HepG2 (cell line): ENCODE measurements at regions not wholly inside any gene's neighbourhood (a gene's known extent, or its start where the extent isn't known, plus 50 kb on each side); places are given as distances from the start of the nearest gene placed in this dataset.

Source experiments
- CBX2 ChIP-seq, 2 experiments: fragments of 200-600 bp in 1 of 2; sonication (generic); formaldehyde crosslinking in 1 of 2; IDR thresholded peaks; 2 replicates each; pipeline versions ENCODE4 v1.7.0 to v1.8.1; 2018 to 2022; ENCODE audit warnings: low read depth in 2 of 2, low read length in 1 of 2, mild to moderate bottlenecking in 1 of 2, missing genetic modification reagents in 1 of 2
- CTCF ChIP-seq: sonication (generic); formaldehyde crosslinking; IDR thresholded peaks from 2 replicates; pipeline ENCODE4 v1.5.0; 2020; ENCODE audit warnings: mild to moderate bottlenecking, missing genetic modification reagents, moderate library complexity
- GMEB2 ChIP-seq: IDR thresholded peaks from 2 replicates; pipeline ENCODE4 v1.6.1; 2016; ENCODE audit warnings: missing biosample characterization, missing genetic modification reagents, low read depth
- MAZ ChIP-seq, 2 experiments: sonication (generic) in 1 of 2; formaldehyde crosslinking in 1 of 2; IDR thresholded peaks; 2 replicates each; pipeline versions ENCODE4 v1.5.0 to v1.6.1; 2012 to 2020; ENCODE audit warnings: low read depth in 2 of 2, mild to moderate bottlenecking in 2 of 2, borderline replicate concordance in 1 of 2, improper control_type of control experiment in 1 of 2, low read length in 1 of 2, missing genetic modification reagents in 1 of 2, moderate library complexity in 1 of 2
- NR2C2 ChIP-seq: sonication (generic); formaldehyde crosslinking; IDR thresholded peaks from 2 replicates; pipeline ENCODE4 v1.4.0; 2020; ENCODE audit warnings: missing genetic modification reagents, mild to moderate bottlenecking, moderate library complexity, borderline replicate concordance
- RCOR2 ChIP-seq: IDR thresholded peaks from 2 replicates; pipeline ENCODE4 v1.6.1; 2016; ENCODE audit warnings: missing biosample characterization, missing genetic modification reagents
- SOX6 ChIP-seq, 2 experiments: fragments of 450-650 bp in 1 of 2; sonication (generic) in 1 of 2; formaldehyde crosslinking in 1 of 2; IDR thresholded peaks; 2 replicates each; pipeline versions ENCODE4 v1.4.0 to v1.6.1; 2017 to 2020; ENCODE audit warnings: antibody characterized with exemption in 1 of 2, mild to moderate bottlenecking in 1 of 2, missing genetic modification reagents in 1 of 2
- TBP ChIP-seq: sonication (generic); formaldehyde crosslinking; IDR thresholded peaks from 2 replicates; pipeline ENCODE4 v1.5.0; 2020; ENCODE audit warnings: missing genetic modification reagents
- THAP11 ChIP-seq: IDR thresholded peaks from 2 replicates; pipeline ENCODE4 v1.6.1; 2016; ENCODE audit warnings: missing biosample characterization, missing genetic modification reagents
- ZBTB10 ChIP-seq: sonication (generic); formaldehyde crosslinking; IDR thresholded peaks from 2 replicates; pipeline ENCODE4 v1.4.0; 2020; ENCODE audit warnings: missing genetic modification reagents, borderline replicate concordance
- ZNF263 ChIP-seq: sonication (generic); formaldehyde crosslinking; IDR thresholded peaks from 2 replicates; pipeline ENCODE4 v1.4.0; 2020; ENCODE audit warnings: missing genetic modification reagents
- ZNF280B ChIP-seq: sonication (generic); formaldehyde crosslinking; IDR thresholded peaks from 2 replicates; pipeline ENCODE4 v1.5.0; 2020; ENCODE audit warnings: missing genetic modification reagents, mild to moderate bottlenecking, borderline replicate concordance
- ZNF280D ChIP-seq: sonication (generic); formaldehyde crosslinking; IDR thresholded peaks from 2 replicates; pipeline ENCODE4 v1.5.1; 2020; ENCODE audit warnings: mild to moderate bottlenecking, missing genetic modification reagents
- ZNF607 ChIP-seq: sonication (generic); formaldehyde crosslinking; IDR thresholded peaks from 2 replicates; pipeline ENCODE4 v1.5.1; 2020; ENCODE audit warnings: missing genetic modification reagents, mild to moderate bottlenecking, borderline replicate concordance
- ZNF724P ChIP-seq: sonication (generic); formaldehyde crosslinking; IDR thresholded peaks from 2 replicates; pipeline ENCODE4 v1.8.0; 2022; ENCODE audit warnings: missing genetic modification reagents, borderline replicate concordance

GRCh38 chr16:21501869-21502667, 97.3 kb upstream of the METTL9 start (continued):
- TF ChIP-seq CBX2 (IDR thresholded peaks at IDR 0.05; ENCODE audit: low read depth, low read length) (no peak), CBX2 (CRISPR knock-in tag; IDR thresholded peaks at IDR 0.05; ENCODE audit: low read depth) (no peak), RCOR2 (CRISPR knock-in tag) (no peak), ZBTB10 (peak; percentile 82; the same call in 1 of the 2 replicates), ZNF263 (CRISPR knock-in tag) (peak; percentile 88), TBP (CRISPR knock-in tag) (peak; percentile 98), ZNF280B (CRISPR knock-in tag) (peak; percentile 81; the same call in 1 of the 2 replicates), ZNF724P (CRISPR knock-in tag) (no peak; the same call in 1 of the 2 replicates), ZNF607 (CRISPR knock-in tag) (peak; percentile 78), MAZ (IDR thresholded peaks at IDR 0.05; ENCODE audit: borderline replicate concordance, low read depth, low read length) (peak; percentile 77; the same call in 1 of the 2 replicates), MAZ (CRISPR knock-in tag; IDR thresholded peaks at IDR 0.05; ENCODE audit: low read depth) (peak; percentile 99), THAP11 (CRISPR knock-in tag) (peak; percentile 87), ZNF280D (CRISPR knock-in tag) (0 out of 2 replicates have a peak, but pooled peaks have one; percentile 45), GMEB2 (CRISPR knock-in tag) (peak; percentile 77), CTCF (CRISPR knock-in tag) (peak; percentile 61), NR2C2 (CRISPR knock-in tag) (peak; percentile 74; the same call in 1 of the 2 replicates), SOX6 (IDR thresholded peaks at IDR 0.05) (no peak), SOX6 (CRISPR knock-in tag; IDR thresholded peaks at IDR 0.05) (peak; percentile 63)
